ENCODE measurements at regions not wholly inside any gene's neighbourhood (a gene's known extent, or its start where the extent isn't known, plus 50 kb on each side); places are given as distances from the start of the nearest gene placed in this dataset.

GRCh38 chr10:22477334-22478287, 132.3 kb downstream of the SPAG6 start:
- TF ChIP-seq CTCF (IDR thresholded peaks at IDR 0.05; ENCODE audit: insufficient read depth, low read depth, low read length) (no peak), EZH2 (IDR thresholded peaks at IDR 0.05; ENCODE audit: insufficient read depth, low read length) (no peak)

Data from astrocyte (in vitro differentiated cells and primary cell).